HG03432 (cell line): ENCODE measurements at regions not wholly inside any gene's neighbourhood (a gene's known extent, or its start where the extent isn't known, plus 50 kb on each side); places are given as distances from the start of the nearest gene placed in this dataset.

Experiments used
- ATAC-seq: cut with Tn5 transposase; IDR thresholded peaks from one replicate; pipeline ENCODE4 v1.9.1; 2021; ENCODE audit warnings: mild to moderate bottlenecking, moderate library complexity; ENCODE audit not compliant: unreplicated experiment

- ATAC-seq: peak; percentile 79
These were observed 445.7 kb upstream of the TRIB2 start for GRCh38 chr2:12270876-12271588.

- peak; percentile 63 for ATAC-seq
These were observed 445.1 kb upstream of the TRIB2 start for GRCh38 chr2:12271589-12271984.

- no peak for ATAC-seq
These were observed 443.6 kb upstream of the TRIB2 start for GRCh38 chr2:12273111-12273510.

GRCh38 chr2:12274591-12274990, 442.1 kb upstream of the TRIB2 start:
- no peak for ATAC-seq

GRCh38 chr2:12277241-12278034, 439.3 kb upstream of the TRIB2 start:
- no peak for ATAC-seq

GRCh38 chr2:12278217-12278750, 438.5 kb upstream of the TRIB2 start:
- no peak for ATAC-seq

GRCh38 chr2:12282780-12283695, 433.7 kb upstream of the TRIB2 start:
- ATAC-seq: peak; percentile 79

GRCh38 chr2:12284037-12284436, 432.7 kb upstream of the TRIB2 start:
- ATAC-seq: no peak

GRCh38 chr2:12284487-12284886, 432.2 kb upstream of the TRIB2 start:
- ATAC-seq: no peak

- ATAC-seq: no peak
These were observed 430.4 kb upstream of the TRIB2 start for GRCh38 chr2:12286347-12286746.

GRCh38 chr2:12287220-12287751, 429.4 kb upstream of the TRIB2 start:
- ATAC-seq: no peak

GRCh38 chr2:12288048-12288447, 428.7 kb upstream of the TRIB2 start:
- ATAC-seq: no peak

GRCh38 chr2:12289120-12289802, 427.5 kb upstream of the TRIB2 start:
- no peak for ATAC-seq

GRCh38 chr2:12291303-12291702, 425.4 kb upstream of the TRIB2 start:
- no peak for ATAC-seq

- ATAC-seq: peak; percentile 98
These were observed 422.9 kb upstream of the TRIB2 start for GRCh38 chr2:12293874-12294273.

GRCh38 chr2:12295856-12296519, 420.7 kb upstream of the TRIB2 start:
- no peak for ATAC-seq

GRCh38 chr2:12296915-12297314, 419.8 kb upstream of the TRIB2 start:
- no peak for ATAC-seq

- ATAC-seq: no peak
These were observed 418.4 kb upstream of the TRIB2 start for GRCh38 chr2:12298352-12298751.

GRCh38 chr2:12299431-12299830, 417.3 kb upstream of the TRIB2 start:
- no peak for ATAC-seq
